AG10803 (cell line): ENCODE measurements at regions not wholly inside any gene's neighbourhood (a gene's known extent, or its start where the extent isn't known, plus 50 kb on each side); places are given as distances from the start of the nearest gene placed in this dataset.

ENCODE experiments used
- DNase-seq: peaks from one replicate; pipeline ENCODE4 v3.0.0; 2010; ENCODE audit warnings: low read depth
- H3K4me3 ChIP-seq: 2 replicates; pipeline ENCODE4 v1.5.1; 2011; ENCODE audit warnings: mild to moderate bottlenecking, low read length, control low read depth
- TF ChIP-seq, protein P1 (sequence below): conservative IDR thresholded peaks from 2 replicates; pipeline ENCODE4 v1.5.1; 2011; ENCODE audit warnings: mild to moderate bottlenecking, low read length, control low read depth, inconsistent platforms

DNA sequence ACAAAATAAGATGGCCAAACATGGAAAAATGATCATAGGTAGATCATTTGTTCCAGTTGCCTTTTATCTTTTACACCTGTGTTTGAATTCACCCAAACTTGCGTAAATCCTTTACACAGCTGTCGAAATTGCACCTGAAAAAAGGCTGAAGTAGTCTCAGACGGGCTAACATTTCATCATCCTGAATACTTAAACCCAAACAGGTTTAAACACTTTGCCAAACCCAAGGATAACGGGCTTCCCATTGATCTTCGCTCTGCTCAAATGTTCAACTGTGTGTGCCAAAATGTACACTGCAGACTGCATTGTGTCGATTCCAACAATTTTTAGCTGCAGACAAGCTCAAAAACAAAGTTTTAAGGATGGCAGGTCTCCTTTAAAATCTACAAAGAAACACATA is 288.7 kb upstream of the DDHD1 start:
- TF ChIP-seq, protein P1, sequence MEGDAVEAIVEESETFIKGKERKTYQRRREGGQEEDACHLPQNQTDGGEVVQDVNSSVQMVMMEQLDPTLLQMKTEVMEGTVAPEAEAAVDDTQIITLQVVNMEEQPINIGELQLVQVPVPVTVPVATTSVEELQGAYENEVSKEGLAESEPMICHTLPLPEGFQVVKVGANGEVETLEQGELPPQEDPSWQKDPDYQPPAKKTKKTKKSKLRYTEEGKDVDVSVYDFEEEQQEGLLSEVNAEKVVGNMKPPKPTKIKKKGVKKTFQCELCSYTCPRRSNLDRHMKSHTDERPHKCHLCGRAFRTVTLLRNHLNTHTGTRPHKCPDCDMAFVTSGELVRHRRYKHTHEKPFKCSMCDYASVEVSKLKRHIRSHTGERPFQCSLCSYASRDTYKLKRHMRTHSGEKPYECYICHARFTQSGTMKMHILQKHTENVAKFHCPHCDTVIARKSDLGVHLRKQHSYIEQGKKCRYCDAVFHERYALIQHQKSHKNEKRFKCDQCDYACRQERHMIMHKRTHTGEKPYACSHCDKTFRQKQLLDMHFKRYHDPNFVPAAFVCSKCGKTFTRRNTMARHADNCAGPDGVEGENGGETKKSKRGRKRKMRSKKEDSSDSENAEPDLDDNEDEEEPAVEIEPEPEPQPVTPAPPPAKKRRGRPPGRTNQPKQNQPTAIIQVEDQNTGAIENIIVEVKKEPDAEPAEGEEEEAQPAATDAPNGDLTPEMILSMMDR: no peak
- no peak overlapping the region for H3K4me3 ChIP-seq
- no peak for DNase-seq

- DNase-seq: no peak
- no peak overlapping the region for H3K4me3 ChIP-seq
- TF ChIP-seq, protein P1: no peak
These were observed 284.7 kb upstream of the DDHD1 start for GRCh38 chr14:53437858-53438257.

DNA sequence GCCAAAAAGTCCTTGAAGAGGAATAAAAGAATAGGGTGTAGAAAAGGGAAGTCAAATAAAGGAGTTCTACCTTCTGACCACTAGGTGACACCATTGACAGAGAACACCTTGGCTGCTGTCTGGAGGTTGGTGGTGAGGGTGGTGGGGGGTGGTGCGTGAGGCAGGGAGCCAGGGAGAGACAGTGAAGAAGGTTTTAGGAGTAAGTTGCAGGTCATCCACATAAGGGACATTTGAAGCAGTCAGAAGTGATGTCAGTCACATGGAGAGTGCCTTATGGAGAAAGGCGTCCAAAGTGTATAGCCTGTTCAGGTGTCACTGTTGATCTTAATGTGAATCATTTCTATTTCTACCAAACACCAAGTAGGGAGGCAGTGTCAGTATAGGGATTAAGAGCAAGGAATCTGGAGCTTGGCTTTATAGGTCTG is 279.3 kb upstream of the DDHD1 start:
- DNase-seq: peak; percentile 41
- no peak overlapping the region for H3K4me3 ChIP-seq
- TF ChIP-seq, protein P1: peak; percentile 76

GRCh38 chr14:53430870-53431269 is 277.7 kb upstream of the DDHD1 start:
- DNase-seq: no peak
- TF ChIP-seq, protein P1: no peak
- no peak overlapping the region for H3K4me3 ChIP-seq

DNA sequence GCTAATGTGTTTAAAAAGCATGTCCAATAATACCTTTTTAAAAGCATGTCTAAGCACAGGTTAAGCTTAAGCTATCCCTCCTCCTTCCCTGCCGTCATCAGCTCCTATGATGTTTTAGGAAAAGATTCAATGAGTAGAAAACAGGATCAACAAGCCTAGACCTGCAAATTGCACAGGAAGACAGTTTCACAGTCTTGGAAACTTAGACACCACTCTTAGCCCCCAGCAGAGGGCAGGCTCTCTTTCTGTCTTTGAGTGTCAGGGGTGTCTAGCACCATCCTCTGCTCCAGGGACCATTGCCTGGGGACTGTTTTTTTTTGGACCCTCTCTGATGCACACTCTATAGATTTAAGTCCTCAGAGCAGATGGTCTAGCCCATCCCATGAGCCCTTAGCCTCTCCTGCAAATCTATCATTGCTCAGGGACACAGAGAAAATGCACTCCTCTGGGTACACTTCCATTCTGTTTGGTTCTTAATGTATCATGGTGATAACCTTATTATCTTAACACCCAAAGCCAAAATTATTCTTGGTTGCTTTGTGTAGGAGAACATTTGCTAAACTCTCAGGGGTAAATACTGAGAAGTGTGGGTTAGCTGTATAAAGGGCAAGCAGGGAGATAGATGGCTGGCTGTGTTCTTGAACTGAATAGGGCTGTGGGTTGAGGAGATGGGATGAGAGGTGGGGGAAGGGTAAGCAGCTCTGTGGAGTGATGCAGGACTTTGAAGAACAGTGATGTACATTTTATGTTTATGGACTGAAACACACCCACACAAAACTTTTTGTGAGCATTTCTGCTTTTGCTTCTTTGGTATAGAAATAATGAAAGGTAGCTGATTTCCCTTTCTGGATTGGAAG is 259.9 kb upstream of the DDHD1 start:
- no peak for DNase-seq
- H3K4me3 ChIP-seq: no peak overlapping the region
- TF ChIP-seq, protein P1: peak; percentile 56

DNA sequence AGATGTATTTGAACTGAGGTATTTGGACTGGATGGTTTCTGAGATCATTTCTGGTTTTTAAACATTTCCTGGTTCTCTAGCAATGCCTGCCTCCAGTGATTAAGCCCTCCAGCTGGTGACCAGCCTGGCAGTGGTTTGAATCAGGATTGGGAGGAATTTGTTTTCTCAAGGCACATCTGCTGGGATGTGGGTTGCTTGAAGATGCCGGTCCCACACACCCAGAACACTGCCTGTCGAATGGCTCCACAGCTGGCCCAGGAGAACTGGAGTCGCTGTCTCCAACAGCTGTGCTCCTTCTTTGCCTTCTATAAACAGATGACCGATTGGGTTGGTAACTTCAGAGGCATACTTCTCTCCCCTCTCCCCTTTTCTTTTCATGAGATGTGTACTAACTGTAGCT is 258.0 kb upstream of the DDHD1 start:
- DNase-seq: peak; percentile 93
- TF ChIP-seq, protein P1: no peak
- H3K4me3 ChIP-seq: no peak overlapping the region

DNA sequence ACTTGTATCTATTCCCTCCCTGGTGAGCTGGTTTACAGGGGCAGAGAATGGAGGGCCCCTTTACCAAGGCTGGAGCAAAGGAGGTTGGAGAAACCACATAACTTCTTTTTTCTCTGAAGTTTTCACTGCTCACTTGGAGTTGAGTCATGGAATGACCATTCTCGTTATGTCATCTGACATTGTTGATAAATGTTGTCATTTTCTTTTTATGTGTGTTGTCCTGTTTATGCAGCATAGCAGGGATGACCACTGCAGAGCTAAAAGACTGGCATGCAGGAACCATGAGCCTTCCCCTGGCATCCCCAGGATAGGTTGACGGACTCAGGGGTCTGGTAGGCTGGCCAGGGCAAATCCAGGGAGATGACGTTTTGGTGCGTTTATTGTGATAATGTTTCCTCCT is 256.8 kb upstream of the DDHD1 start:
- peak; percentile 41 for DNase-seq
- TF ChIP-seq, protein P1: no peak
- no peak overlapping the region for H3K4me3 ChIP-seq
